CD4-positive, alpha-beta T cell treated with Interleukin-10 for 1 hour (primary cell): ENCODE measurements at regions not wholly inside any gene's neighbourhood (a gene's known extent, or its start where the extent isn't known, plus 50 kb on each side); places are given as distances from the start of the nearest gene placed in this dataset.
"Not testable (repeated sequence)": the region's sequence is repeated elsewhere in the genome, so short reads cannot be mapped to it uniquely, and the experiment has no call there.

Experiments
- DNase-seq: peaks from one replicate; pipeline ENCODE4 v3.0.0-alpha.2; 2020

GRCh38 chr12:25686351-25686750, 133.3 kb upstream of the LMNTD1 start:
- no peak for DNase-seq

DNA sequence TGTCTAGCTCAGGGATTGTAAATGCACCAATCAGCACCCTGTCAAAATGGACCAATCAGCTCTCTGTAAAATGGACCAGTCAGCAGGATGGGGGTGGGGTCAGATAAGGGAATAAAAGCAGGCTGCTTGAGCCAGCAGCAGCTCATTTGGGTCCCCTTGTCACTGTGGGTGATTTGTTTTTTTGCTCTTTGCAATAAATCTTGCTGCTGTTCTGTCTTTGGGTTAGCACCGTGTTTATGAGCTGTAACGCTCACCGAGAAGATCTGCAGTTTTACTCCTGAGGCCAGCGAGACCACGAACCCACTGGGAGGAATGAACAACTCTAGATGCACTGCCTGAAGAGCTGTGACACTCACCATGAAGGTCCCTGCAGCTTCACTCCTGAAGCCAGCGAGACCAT, 134.1 kb upstream of the LMNTD1 start:
- DNase-seq: no peak

DNA sequence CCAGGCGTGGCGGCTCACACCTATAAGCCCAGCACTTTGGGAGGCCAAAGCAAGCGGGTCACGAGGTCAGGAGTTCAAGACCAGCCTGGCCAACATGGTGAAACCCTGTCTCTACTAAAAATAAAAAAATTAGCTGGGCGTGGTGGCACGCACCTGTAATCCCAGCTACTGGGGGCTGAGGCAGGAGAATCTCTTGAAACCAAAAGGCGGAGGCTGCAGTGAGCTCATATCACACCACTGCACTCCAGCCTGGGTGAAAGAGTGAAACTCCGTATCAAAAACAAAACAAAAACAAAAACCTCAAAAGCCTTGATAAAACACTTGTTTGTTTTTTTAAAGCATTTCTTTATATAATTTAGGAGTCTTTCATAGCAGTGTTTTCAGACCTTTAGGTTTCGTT, 135.8 kb upstream of the LMNTD1 start:
- DNase-seq: not testable (repeated sequence)

GRCh38 chr12:25689996-25690501, 137.0 kb upstream of the LMNTD1 start:
- DNase-seq: no peak

DNA sequence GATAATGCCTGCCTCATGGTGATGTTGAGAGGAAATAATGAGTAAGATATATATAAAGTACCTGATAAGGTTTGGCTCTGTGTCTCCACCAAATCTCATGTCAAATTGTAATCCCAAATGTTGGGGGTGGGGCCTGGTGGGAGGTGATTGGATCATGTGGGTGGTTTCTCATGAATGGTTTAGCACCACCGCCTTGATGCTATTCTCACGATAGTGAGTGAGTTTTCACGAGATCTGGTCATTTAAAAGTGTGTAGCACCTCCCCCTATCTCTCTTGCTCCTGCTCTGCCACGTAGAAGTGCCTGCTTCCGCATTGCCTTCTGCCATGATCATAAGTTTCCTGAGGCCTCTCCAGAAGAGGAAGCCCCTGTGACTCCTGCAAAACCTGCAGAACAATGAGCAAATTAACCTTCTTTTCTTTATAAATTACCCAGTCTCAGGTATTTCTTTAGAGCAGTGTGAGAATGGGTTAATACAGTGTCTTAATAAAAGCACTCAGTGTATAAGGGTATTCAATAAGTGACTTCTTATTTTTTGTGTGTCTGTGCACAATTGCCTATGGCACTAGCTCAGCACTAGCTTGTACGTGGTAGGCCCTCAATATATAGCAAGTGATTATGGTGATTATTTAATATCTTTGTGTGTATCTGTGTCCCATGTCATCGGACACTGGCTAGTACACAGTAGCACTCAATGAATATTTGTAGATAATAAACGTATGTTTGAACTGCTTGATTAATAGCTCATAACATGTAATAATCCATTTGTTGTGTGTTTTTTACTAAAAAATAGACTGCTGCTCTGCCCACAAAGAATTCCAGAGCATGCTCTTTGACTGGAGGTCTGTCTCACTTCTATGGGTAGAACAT, 138.1 kb upstream of the LMNTD1 start:
- no peak for DNase-seq

GRCh38 chr12:25691865-25692114, 138.7 kb upstream of the LMNTD1 start:
- DNase-seq: no peak

DNA sequence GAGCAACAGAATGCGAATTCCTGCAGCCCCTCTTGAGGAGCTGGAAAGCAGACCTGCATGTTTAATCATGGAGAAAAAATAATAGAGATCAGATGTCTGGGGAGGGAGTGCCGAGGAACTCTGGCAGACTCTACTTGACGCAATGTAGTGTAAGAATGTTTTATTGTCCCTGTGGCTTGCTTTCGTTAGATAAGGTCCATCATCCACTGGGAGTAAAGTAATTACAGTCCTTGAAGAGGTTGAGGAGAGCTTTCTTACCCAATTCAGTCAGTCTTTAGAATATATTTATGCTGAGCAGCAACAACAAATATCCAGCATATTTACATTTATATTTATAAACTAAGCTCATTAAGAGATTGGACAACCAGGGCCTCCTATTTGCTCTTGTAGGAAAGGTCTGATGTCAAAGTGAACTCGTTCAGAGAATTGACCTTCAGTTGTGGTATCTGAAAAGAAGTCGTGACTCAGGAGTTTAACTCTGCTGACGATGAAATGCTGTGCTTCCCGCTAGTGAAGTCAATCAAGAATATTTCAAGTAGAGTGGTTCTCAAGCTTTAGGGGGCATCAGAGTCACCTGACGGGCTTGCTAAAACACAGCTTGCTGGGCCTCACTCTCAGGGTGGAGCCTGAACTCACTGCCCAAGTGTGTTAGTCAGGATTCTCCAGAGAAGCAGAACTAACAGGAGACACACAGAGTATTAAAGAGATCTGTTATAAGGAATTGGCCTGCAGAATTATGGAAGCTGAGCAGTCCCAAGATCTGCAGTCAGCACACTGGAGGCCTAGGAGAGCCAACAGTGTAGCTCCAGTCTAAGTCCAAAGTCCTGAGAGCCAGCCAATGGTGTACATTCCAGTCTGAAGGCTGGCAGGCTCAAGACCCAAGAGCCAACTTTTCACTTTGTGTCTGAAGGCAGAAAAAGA, 139.3 kb upstream of the LMNTD1 start:
- no peak for DNase-seq

- DNase-seq: no peak
These were observed 141.0 kb upstream of the LMNTD1 start for GRCh38 chr12:25694072-25694471.

- DNase-seq: no peak
These were observed 142.5 kb upstream of the LMNTD1 start for GRCh38 chr12:25695574-25695973.

DNA sequence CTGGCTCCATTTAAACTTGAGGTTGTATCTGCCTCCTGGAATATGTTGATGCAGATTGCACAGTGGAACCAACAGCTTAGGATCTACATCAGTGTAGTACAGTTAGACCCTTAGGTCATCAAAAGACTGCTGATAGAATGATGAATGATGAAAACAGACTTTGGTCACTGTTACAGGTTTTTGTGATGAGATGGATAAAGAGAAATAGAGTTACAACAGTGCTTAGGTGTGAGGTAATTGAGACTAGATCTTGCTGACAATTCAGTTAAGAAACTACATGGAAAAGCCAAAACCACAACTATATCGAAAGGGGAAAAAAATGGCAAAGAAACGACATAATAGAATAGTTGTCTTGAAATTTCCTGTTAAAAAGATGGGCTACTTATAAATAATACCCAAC, 145.7 kb upstream of the LMNTD1 start:
- no peak for DNase-seq

DNA sequence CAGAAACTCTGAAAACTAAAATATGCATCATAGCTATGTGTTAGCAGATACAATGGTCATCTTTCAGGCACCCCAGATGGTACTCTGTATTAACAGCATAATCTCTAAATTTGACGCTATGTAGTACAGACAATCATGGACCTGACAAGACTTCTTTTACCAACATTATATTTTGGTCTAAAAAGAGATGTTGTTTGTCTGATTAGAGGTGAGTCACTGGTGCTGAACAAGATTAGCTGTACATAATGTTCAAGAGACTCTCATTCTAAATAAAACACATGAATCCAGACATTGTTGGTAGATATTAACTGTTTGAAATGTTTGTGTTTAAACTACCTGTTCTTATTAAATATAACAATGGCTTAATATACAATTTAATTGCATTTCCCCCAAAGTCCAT, 146.4 kb upstream of the LMNTD1 start:
- DNase-seq: no peak

DNA sequence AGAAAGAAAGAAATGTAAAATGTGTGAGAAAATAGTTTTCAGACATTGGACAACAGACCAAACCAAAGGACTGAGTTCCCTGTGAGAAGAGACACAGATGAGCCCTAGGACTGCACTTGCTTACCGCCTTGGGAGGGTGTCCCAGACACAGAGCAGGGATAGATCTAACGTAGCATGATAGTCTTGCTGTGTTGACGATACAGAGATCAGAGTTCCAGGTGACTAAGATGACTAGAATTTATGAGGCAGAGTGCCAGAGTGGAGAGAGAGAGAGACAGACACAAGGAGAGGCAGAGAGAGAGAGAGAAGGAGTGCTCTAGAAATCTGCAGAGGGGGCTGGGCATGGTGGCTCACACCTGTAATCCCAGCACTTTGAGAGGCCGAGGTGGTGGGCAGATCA, 148.2 kb upstream of the LMNTD1 start:
- no peak for DNase-seq

DNA sequence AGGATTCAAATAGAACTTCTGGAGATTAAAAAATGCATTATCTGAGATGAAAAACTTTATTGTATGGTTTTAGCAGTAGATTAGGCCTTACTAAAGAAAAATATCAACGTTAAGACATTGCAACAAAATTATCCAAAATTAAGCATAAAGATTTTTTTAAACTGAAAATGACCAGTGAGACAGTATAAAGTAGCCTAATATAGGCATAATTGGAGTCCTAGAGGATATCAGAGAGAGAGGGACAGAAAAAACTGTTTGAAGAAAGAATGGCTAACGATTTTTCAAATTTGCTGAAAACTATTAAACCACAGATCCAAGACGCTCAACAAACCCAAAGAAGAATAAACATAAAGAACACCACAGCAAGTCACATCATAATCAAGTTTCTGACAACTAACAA, 149.5 kb upstream of the LMNTD1 start:
- DNase-seq: no peak

DNA sequence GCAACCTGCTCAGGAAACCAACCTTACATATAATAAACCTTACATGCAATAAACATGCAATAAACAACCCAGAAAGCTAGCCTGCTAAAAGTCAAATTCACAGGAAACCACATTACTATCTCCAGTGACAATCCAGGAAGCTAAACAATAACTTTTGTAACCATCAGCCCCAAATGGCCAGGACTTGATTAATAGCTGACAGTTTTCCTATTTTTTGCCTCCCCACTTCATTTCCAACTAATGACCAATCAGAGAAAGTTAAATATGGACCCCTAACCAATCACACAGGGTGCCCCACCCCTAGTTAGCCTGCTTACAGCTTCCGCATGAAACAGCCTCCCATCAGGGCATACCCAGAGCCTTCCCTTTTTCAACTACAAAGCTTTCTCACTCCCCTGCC, 152.2 kb upstream of the LMNTD1 start:
- DNase-seq: no peak

GRCh38 chr12:25706646-25707045, 153.6 kb upstream of the LMNTD1 start:
- not testable (repeated sequence) for DNase-seq

DNA sequence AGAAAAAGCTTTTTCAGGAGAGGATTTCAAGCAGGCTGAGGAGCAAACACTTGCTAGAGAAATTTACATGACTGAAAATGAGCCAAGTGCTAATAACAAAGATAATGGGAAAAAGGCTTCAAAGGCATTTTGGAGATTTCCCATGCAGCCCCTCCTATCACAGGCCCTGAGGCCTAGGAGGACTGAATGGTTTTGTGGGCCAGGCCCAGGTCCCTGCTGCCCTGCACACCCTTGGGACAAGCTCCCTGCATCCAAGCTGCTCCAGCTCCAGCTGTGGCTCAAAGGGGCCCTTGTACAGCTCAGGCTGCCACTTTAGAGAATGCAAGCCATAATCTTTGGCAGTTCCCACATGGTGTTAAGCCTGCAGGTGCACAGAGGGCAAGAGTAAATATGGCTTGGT, 154.0 kb upstream of the LMNTD1 start:
- no peak for DNase-seq

DNA sequence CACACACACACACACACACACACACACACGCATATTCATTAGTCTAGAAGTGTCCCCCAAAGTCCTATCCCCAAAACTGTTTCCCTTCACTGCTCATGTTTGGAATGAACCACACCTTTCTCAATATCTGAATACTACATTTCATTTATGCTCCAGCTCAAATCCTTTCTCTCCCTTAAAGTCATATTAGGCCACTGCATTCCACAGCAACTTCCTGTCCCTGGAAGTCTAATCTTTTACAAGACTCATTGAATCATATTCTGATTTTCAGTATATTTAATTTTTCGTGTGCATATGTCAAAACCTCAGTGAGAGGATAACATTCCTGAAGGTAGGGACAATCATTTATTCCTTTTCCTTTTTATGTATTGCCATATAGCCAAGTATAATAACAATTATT, 155.6 kb upstream of the LMNTD1 start:
- DNase-seq: no peak

- no peak for DNase-seq
These were observed 157.0 kb upstream of the LMNTD1 start for GRCh38 chr12:25710128-25710527.

DNA sequence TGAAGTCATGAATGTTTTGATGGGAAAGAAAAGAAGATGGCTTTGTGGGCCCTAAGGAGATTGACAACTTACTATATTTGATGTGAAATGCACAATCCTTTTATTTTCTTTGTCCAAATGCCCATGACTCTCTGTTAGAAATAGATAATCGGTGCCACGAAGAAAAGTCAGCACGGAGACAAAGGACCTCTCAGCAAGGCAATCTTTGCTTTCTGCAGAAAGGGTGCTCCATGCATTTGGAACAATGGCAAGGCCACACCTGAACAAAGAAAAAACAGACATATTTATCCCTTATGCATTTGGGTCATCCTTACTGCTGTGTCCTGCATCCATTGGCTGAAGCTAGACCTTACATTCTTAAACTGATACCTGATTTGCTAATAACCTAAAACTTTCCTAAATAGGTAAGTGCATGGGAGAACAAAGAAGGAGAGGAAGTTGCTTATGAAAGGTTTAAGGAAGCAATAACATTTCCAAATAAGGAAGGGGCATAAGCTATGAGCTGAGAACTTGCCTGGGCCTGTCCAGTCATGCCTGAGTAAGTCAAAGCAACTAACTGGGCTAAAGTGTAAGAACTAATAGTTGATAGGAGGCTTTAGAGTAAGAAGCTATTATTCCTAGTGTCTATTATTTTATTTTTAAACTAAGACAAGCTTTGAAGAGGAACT, 158.0 kb upstream of the LMNTD1 start:
- DNase-seq: not testable (repeated sequence)

DNA sequence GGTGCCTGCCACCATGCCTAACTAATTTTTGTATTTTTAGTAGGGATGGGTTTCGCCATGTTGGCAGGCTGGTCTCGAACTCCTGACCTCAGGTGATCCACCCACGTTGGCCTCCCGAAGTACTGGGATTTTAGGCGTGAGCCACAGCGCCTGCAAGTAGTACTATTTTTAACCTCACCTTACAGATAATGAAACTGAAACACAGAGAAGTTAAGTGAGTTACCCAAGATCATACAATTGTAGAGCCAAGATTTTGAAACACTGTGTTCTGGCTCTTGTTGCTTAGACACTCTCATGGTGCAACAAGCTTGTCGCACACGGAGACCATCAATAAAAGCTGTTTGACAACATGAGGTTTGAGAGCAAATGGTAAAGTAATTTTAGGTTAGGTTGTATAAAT, 159.1 kb upstream of the LMNTD1 start:
- no peak for DNase-seq

- no peak for DNase-seq
These were observed 160.2 kb upstream of the LMNTD1 start for GRCh38 chr12:25713264-25713663.

GRCh38 chr12:25714198-25714984, 161.3 kb upstream of the LMNTD1 start:
- DNase-seq: no peak

DNA sequence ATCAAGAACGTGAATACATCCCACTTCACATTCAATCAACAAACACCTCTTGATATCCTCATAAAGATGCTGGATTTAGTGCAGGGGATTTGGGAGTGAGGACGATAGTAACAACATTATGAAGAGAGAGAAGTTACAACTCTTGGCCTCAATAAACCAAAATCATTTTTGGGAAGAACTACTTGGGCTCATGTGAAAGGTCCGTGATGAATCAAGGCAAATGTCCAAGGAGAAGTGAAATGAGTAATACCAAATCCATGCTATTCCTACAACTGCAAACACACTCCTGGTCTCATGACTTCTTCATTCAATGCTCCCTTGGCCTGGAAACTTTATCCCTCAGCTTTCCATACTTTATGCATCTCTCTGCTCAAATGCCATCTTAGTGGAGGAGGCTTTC, 162.0 kb upstream of the LMNTD1 start:
- DNase-seq: no peak
